ENCODE measurements at regions not wholly inside any gene's neighbourhood (a gene's known extent, or its start where the extent isn't known, plus 50 kb on each side); places are given as distances from the start of the nearest gene placed in this dataset.

GRCh38 chr1:239222999-239223398 lies 163.4 kb upstream of the CHRM3 start:
- TF ChIP-seq POLR2A (IDR thresholded peaks at IDR 0.05) (no peak), CTCF (IDR thresholded peaks at IDR 0.05) (no peak)

Data from adrenal gland (tissue), 5 donors.